GM12878 (cell line): ENCODE measurements at regions not wholly inside any gene's neighbourhood (a gene's known extent, or its start where the extent isn't known, plus 50 kb on each side); places are given as distances from the start of the nearest gene placed in this dataset.

ENCODE experiments used
- CBX3 ChIP-seq: fragments of 200-600 bp; sonication (generic); IDR thresholded peaks from 2 replicates; pipeline ENCODE4 v1.6.1; 2016; ENCODE audit warnings: low read depth, borderline replicate concordance
- ELK1 ChIP-seq: IDR thresholded peaks from 2 replicates; pipeline ENCODE4 v1.6.1; 2012; ENCODE audit warnings: low read depth, low read length, improper control_type of control experiment
- ETV6 ChIP-seq, 2 experiments: fragments of 450-650 bp in 1 of 2; IDR thresholded peaks in 1 of 2; conservative IDR thresholded peaks in 1 of 2; 2 replicates each; pipeline ENCODE4 v1.6.1; 2014; ENCODE audit warnings: antibody characterized with exemption in 1 of 2, borderline replicate concordance in 1 of 2, low read depth in 1 of 2, mild to moderate bottlenecking in 1 of 2, moderate library complexity in 1 of 2
- SMAD1 ChIP-seq: fragments of 450-650 bp; IDR thresholded peaks from 2 replicates; pipeline ENCODE4 v1.6.1; 2018; ENCODE audit warnings: mild to moderate bottlenecking, low read depth; ENCODE audit not compliant: partially characterized antibody
- SUPT20H ChIP-seq: IDR thresholded peaks from 2 replicates; pipeline ENCODE4 v1.6.1; 2011; ENCODE audit warnings: low read depth, mild to moderate bottlenecking, low read length, moderate library complexity, borderline replicate concordance; ENCODE audit not compliant: control insufficient read depth
- ZNF622 ChIP-seq: fragments of 450-650 bp; IDR thresholded peaks from 2 replicates; pipeline ENCODE4 v1.6.1; 2017; ENCODE audit warnings: mild to moderate bottlenecking, inconsistent platforms
- ZNF687 ChIP-seq: fragments of 450-650 bp; IDR thresholded peaks from 2 replicates; pipeline ENCODE4 v1.6.1; 2017; ENCODE audit warnings: mild to moderate bottlenecking, moderate library complexity

- no peak for TF ChIP-seq ZNF687
- no peak for TF ChIP-seq SUPT20H
- no peak for TF ChIP-seq ETV6 (conservative IDR thresholded peaks at IDR 0.05 in 1 of 2, IDR thresholded peaks at IDR 0.05 in 1 of 2; ENCODE audit: borderline replicate concordance in 1 of 2, low read depth in 1 of 2)
- TF ChIP-seq ELK1, result no peak
- TF ChIP-seq ZNF622, result no peak
- no peak for TF ChIP-seq CBX3
- no peak for TF ChIP-seq SMAD1
Observed at GRCh38 chr17:77512062-77512946, 371.5 kb downstream of the SEC14L1 start (continued).
